ENCODE measurements at regions not wholly inside any gene's neighbourhood (a gene's known extent, or its start where the extent isn't known, plus 50 kb on each side); places are given as distances from the start of the nearest gene placed in this dataset.

DNA sequence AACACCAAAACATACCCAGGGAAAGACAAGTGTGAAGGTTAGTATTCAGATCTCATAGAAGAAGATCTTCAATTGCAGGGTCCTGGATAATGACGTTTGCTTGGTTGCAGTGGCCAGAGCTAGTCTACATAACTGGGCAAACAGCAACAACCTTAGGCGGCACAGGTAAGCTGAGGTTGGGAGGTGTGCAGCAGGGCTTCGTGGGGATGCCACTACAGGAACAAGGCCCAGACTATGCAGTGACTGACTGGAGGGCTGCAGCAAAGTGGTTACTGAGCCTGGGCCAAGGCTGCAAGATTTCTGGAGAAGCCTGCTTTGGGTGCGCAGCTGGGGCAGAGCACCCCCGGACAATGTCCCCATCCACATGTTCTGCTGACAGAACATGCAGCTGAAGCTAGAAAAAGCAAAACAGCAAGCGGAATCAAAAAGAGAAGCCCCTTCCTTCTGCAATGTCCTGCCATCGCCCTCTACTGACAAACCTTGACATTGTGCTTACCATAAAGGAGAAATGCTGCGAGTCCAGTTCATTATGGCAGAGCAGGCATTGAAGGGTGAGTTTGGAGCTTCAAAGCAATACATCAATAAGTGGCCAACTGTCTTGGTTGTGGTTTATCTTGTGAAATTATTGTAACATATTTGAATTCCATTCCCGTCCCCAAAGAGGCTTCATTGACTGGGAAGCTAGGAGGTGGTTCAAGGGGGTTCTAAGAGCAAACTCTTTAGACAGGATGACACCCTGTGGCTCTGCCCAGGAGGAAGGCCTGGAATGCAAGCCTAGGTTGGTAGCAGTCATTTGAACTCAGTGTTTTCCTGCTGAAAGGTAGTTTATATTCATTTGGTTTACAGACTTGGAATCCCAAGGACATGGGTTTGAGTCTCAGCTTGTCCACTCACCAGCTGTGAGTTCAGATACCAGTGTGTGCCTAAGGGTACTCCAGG lies 217.0 kb downstream of the PDCD6IP start:
- TF ChIP-seq, protein P1, sequence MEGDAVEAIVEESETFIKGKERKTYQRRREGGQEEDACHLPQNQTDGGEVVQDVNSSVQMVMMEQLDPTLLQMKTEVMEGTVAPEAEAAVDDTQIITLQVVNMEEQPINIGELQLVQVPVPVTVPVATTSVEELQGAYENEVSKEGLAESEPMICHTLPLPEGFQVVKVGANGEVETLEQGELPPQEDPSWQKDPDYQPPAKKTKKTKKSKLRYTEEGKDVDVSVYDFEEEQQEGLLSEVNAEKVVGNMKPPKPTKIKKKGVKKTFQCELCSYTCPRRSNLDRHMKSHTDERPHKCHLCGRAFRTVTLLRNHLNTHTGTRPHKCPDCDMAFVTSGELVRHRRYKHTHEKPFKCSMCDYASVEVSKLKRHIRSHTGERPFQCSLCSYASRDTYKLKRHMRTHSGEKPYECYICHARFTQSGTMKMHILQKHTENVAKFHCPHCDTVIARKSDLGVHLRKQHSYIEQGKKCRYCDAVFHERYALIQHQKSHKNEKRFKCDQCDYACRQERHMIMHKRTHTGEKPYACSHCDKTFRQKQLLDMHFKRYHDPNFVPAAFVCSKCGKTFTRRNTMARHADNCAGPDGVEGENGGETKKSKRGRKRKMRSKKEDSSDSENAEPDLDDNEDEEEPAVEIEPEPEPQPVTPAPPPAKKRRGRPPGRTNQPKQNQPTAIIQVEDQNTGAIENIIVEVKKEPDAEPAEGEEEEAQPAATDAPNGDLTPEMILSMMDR (IDR thresholded peaks at IDR 0.05; ENCODE audit: low read depth, low read length) = peak; percentile 35
- in situ Hi-C loops (cut with HindIII; ENCODE audit: low sequenced_read_pairs) = no loop called here
- no peak overlapping the region for H3K4me3 ChIP-seq (ENCODE audit: low read depth, low read length)
- DNase-seq (ENCODE audit: low read depth, low spot score) = peak; percentile 20

DNA sequence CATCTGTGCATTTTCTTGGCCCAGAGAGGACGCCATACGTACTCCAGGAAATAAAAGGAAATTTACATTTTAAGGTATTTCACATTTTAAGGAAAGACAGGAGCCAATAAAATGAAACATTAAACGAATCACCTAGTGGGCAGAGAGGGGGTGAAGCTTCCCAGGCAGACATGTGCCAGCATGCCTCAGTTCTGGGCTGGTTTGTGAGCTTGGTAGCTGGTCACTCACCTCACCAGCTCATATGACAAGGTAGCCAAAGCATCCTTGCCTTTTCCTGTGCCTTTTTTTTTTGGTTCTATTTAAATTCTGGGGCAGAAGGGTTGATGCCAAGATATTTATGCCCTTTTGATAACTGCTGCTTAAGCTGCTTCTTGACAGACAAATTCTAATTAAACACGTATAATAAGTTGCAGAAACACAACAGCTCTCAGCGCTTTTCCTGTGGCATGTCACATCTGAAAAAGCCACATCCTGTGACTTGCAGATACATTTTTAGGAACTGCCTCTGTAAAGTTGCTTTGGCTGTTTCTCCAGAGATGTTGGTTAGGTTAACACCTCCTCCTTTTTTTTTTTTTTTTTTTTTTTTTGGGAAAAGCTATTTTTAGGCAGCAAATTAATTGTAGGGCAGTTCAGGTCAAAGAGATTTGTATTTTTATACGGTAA lies 218.6 kb downstream of the PDCD6IP start:
- in situ Hi-C loops (cut with HindIII; ENCODE audit: low sequenced_read_pairs) = no loop called here

DNA sequence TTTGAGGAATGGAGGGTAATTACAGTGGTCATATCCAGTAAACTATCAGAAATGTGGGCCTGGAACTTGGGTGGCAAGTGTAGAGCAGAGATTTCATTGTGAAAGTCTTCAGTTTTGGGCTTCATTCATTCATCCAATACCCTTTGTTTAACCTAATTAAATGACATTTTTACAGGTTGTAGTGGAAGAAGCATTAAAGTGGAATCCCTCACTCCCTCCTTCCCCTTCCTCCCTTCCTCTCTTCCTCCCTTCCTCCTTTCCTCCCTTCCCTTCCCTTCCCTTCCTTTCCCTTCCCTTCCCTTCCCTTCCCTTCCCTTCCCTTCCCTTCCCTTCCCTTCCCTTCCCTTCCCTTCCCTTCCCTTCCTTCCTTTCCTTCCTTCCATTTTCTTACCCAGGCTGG lies 219.3 kb downstream of the PDCD6IP start:
- TF ChIP-seq, protein P1 (IDR thresholded peaks at IDR 0.05; ENCODE audit: low read depth, low read length) = no peak
- DNase-seq (ENCODE audit: low read depth, low spot score) = no peak
- in situ Hi-C loops (cut with HindIII; ENCODE audit: low sequenced_read_pairs) = no loop called here
- H3K4me3 ChIP-seq (ENCODE audit: low read depth, low read length) = no peak overlapping the region

More for the DNA sequence above, 218.6 kb downstream of the PDCD6IP start:
- no peak for DNase-seq (ENCODE audit: low read depth, low spot score)
- TF ChIP-seq, protein P1 (IDR thresholded peaks at IDR 0.05; ENCODE audit: low read depth, low read length) = no peak
- H3K4me3 ChIP-seq (ENCODE audit: low read depth, low read length) = no peak overlapping the region

DNA sequence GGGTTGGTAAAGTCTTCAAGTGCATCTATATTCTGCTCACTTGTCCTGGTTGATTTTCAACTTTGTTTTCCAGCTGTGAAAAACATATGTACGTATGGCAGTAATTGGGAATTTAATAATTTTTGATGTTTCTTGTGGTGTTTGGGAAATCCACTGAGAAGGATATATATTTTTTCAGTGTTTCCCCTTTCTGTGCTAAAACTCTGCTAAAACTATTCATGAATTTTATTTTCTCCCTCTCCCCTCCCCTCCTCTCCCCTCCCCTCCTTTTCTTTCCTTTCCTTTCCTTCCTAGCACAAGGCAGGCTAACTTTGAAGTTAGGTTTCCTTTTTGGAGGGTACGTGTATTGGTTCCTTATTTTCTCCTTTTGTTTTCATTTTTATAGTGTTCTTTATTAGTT lies 220.7 kb downstream of the PDCD6IP start:
- no peak for DNase-seq (ENCODE audit: low read depth, low spot score)
- H3K4me3 ChIP-seq (ENCODE audit: low read depth, low read length) = no peak overlapping the region
- in situ Hi-C loops (cut with HindIII; ENCODE audit: low sequenced_read_pairs) = no loop called here
- TF ChIP-seq, protein P1 (IDR thresholded peaks at IDR 0.05; ENCODE audit: low read depth, low read length) = no peak

DNA sequence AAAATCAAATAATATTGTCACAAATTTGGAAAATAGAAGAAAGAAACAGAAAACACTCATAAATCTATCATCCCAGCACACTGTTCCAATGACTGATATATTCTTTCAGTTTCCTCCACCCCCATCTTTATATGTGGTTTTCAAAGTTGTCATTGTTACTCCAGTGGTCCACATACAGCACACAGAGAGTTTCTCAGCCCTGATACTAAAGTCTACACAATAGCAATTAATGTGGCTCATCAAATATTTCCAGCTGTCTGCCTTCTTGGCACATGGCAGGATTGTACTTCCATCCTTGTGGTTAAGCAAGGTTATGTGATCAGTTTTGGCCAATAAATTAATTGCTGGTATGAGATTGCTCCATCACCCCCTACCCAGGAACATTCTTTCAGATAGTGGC lies 221.7 kb downstream of the PDCD6IP start:
- no peak for DNase-seq (ENCODE audit: low read depth, low spot score)
- in situ Hi-C loops (cut with HindIII; ENCODE audit: low sequenced_read_pairs) = no loop called here
- TF ChIP-seq, protein P1 (IDR thresholded peaks at IDR 0.05; ENCODE audit: low read depth, low read length) = no peak
- H3K4me3 ChIP-seq (ENCODE audit: low read depth, low read length) = no peak overlapping the region

DNA sequence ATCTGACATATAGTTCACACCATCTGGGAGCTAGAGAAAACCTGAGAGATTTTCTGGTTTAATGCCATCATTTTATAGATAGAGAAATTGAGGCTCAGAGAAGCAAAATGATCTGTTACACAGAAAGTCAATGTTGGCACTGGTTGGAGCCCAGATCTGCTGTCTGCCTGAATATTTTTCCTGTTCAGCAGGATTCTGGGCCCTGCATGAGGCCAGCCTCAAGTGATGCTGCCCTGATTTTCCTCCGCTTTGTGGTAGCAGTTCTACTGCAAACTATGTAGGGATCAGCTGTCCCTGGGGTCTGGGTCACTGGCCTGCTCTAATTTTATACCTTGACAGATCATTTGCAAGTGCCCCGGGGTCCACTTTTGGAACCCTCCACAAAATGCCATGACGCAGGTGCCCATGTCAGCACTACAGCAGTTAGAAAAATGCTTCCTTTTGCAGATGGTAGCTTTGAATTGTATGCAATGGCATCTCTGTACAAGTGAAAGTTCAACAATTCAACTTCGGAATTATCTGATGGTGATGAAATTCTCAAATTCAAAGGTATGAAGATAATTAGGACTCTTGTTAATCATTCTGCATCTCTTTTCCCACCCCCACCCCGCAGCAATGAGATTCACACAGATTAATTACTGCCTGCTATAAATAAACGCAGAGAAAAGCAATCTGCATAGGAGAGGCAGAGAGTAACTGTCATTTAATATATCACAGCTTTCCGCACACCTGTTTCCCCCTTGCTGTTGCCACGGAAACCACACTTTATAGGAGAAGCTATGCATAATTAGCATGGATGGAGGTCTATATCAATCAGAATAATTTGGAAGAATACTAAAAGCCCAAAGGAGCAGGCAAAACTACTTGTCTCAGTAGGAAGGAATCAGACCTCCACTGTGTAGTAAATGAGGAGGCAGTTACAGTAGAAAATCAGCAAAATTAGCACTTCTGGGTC lies 222.6 kb downstream of the PDCD6IP start:
- in situ Hi-C loops (cut with HindIII; ENCODE audit: low sequenced_read_pairs) = no loop called here
- TF ChIP-seq, protein P1 (IDR thresholded peaks at IDR 0.05; ENCODE audit: low read depth, low read length) = no peak
- no peak for DNase-seq (ENCODE audit: low read depth, low spot score)
- no peak overlapping the region for H3K4me3 ChIP-seq (ENCODE audit: low read depth, low read length)
